Ovary (tissue), 7 donors: ENCODE measurements at regions not wholly inside any gene's neighbourhood (a gene's known extent, or its start where the extent isn't known, plus 50 kb on each side); places are given as distances from the start of the nearest gene placed in this dataset.

Source experiments
- DNase-seq, 5 donors: peaks; one replicate each; pipeline ENCODE4 v3.0.0-alpha.2; 2019 to 2020
- H3K27ac ChIP-seq, 2 donors: fragments of 200-600 bp; one replicate each; pipeline versions ENCODE4 v1.5.1 to v1.8.0; 2019 to 2022
- H3K27me3 ChIP-seq: fragments of 200-600 bp; one replicate; pipeline ENCODE4 v1.8.0; 2022
- H3K36me3 ChIP-seq: fragments of 200-600 bp; sonication (generic); one replicate; pipeline ENCODE4 v1.5.1; 2019
- H3K4me1 ChIP-seq: one replicate; pipeline ENCODE4 v1.8.1; 2013; ENCODE audit warnings: mild to moderate bottlenecking, moderate library complexity; ENCODE audit not compliant: insufficient read depth
- H3K4me3 ChIP-seq: fragments of 200-600 bp; sonication (generic); one replicate; pipeline ENCODE4 v1.5.1; 2017
- H3K9me3 ChIP-seq, 2 donors: fragments of 200-600 bp in 1 of 2; sonication (generic) in 1 of 2; one replicate each; pipeline versions ENCODE4 v1.5.1 to v1.8.1; 2013 to 2019; ENCODE audit warnings: mild to moderate bottlenecking in 1 of 2, moderate library complexity in 1 of 2
- EP300 ChIP-seq: sonication (generic); formaldehyde crosslinking; IDR thresholded peaks from one replicate; pipeline ENCODE4 v1.6.1; 2017; ENCODE audit warnings: antibody characterized with exemption
- POLR2A ChIP-seq: fragments of 450-650 bp; IDR thresholded peaks from one replicate; pipeline ENCODE4 v1.6.1; 2017; ENCODE audit warnings: antibody characterized with exemption, mild to moderate bottlenecking, moderate library complexity
- whole genome bisulfite sequencing, 3 donors: extraction: QIAGEN DNeasy Blood & Tissue Kit in 1 of 3; methylation state at CpG; one replicate each; pipeline versions ENCODE4 v1.1.5 to v1.1.7; 2013 to 2017; 5-methylcytosine and 5-hydroxymethylcytosine counted together
- intact Hi-C, 4 donors: fragments of 100-400 bp; cut with DNase I; formaldehyde crosslinking; loops; one replicate each; pipeline versions ENCODE4 v1.11.0 to v1.15.1; 2022 to 2023
- TF ChIP-seq, protein P1 (sequence below), 3 donors: fragments of 450-650 bp in 2 of 3; fragments of 200-600 bp in 1 of 3; IDR thresholded peaks; one replicate each; pipeline versions ENCODE4 v1.5.1 to v1.8.0; 2016 to 2022; ENCODE audit warnings: antibody characterized with exemption in 3 of 3, mild to moderate bottlenecking in 1 of 3
- donor health status: DM: no; HTN: no; CAD: no; lungs with moderate emphysema.
- donor health status: DM: no; HTN: no; CAD: no.
- donor health status: Bipolar disorder and iron deficiency.
- donor health status: DM: no; HTN: no; CAD: no.
- donor health status: DM: yes; HTN: yes; CAD: no.

DNA sequence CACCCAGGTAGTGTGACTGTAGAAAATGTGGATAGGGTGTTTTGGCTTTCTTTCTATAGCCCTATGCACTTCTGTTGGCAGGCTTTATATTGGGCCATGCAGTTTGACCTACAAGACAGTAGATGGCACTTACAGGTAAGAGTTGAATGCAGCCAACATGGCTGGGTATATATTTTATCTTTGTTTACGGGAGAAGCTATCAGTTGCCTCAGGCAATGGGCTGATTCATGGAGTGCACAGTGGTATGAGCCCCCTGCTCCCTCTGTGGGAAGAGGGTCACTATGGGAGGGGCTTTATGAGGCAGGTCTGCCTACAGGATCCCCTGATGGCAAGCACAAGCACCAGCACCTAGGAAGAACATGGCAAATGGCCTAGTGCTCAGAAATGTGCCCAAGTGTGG lies 301.2 kb upstream of the CDIN1 start:
- intact Hi-C loops, result no loop called here
- Histone ChIP-seq H3K27me3 (no peaks in the 10 kb centered on the region), H3K36me3 (no peaks in the 10 kb centered on the region), H3K4me3 (no peak overlapping the region), H3K27ac (no peak overlapping the region), H3K4me1 (no peaks in the 10 kb centered on the region), H3K9me3 (no peaks in the 10 kb centered on the region)
- no peak for TF ChIP-seq EP300
- TF ChIP-seq, protein P1, sequence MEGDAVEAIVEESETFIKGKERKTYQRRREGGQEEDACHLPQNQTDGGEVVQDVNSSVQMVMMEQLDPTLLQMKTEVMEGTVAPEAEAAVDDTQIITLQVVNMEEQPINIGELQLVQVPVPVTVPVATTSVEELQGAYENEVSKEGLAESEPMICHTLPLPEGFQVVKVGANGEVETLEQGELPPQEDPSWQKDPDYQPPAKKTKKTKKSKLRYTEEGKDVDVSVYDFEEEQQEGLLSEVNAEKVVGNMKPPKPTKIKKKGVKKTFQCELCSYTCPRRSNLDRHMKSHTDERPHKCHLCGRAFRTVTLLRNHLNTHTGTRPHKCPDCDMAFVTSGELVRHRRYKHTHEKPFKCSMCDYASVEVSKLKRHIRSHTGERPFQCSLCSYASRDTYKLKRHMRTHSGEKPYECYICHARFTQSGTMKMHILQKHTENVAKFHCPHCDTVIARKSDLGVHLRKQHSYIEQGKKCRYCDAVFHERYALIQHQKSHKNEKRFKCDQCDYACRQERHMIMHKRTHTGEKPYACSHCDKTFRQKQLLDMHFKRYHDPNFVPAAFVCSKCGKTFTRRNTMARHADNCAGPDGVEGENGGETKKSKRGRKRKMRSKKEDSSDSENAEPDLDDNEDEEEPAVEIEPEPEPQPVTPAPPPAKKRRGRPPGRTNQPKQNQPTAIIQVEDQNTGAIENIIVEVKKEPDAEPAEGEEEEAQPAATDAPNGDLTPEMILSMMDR (IDR thresholded peaks at IDR 0.05), result no peak
- DNase-seq, result no peak
- WGBS, 3 donors, result 47 to 76% (median 56%) methylated on average over 1 of the region's 1 CpG

DNA sequence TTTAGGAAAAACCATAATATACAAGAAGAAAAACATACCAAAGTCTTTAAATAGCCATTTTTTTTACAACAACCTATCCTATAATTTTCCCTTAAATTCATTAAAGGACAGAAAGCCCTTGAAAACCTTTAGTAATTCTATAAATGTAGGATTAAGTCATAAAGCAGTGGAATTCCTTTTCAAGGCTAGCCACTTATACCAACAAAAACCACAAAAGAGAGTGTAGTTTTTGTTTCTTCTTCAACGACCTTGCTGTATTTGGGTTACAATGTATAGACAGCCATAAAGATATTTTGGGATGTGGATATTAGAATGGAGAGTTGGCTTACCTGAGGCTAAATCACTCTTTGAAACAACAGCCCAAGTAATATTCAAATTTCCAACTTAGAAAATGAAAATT lies 296.6 kb upstream of the CDIN1 start:
- Histone ChIP-seq H3K4me3 (no peak overlapping the region), H3K27ac (no peak overlapping the region), H3K36me3 (no peaks in the 10 kb centered on the region), H3K9me3 (no peaks in the 10 kb centered on the region), H3K4me1 (no peaks in the 10 kb centered on the region), H3K27me3 (no peaks in the 10 kb centered on the region)
- TF ChIP-seq POLR2A, result no peak
- TF ChIP-seq EP300, result no peak
- TF ChIP-seq, protein P1 (IDR thresholded peaks at IDR 0.05), result no peak
- 52 to 67% (median 58%) methylated on average over 1 of the region's 1 CpG for WGBS, 3 donors
- intact Hi-C loops, result no loop called here
- DNase-seq, result no peak

DNA sequence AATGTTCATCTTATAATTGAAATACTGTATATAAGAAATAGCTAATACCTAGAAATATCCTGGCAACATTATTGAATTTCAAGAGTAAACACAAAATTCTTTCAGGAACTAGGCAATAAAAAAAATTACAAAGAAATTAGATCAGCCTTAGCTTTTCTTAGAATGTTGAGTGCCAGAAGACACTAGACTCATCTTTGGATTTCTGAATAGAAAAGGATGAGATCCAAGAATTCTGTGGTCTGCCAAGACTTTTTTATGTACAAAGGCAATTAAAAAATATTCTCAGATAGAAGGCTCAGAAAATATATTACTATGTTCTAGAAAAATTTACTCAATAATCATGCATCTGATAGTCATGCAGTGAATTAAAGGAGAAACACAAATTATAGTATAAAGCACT lies 294.5 kb upstream of the CDIN1 start:
- no peak for DNase-seq
- Histone ChIP-seq H3K36me3 (no peaks in the 10 kb centered on the region), H3K9me3 (no peaks in the 10 kb centered on the region), H3K4me1 (no peaks in the 10 kb centered on the region), H3K27me3 (no peaks in the 10 kb centered on the region), H3K27ac (no peak overlapping the region), H3K4me3 (no peak overlapping the region)
- no peak for TF ChIP-seq EP300
- TF ChIP-seq, protein P1 (IDR thresholded peaks at IDR 0.05), result no peak
- TF ChIP-seq POLR2A, result no peak
- intact Hi-C loops, result no loop called here

DNA sequence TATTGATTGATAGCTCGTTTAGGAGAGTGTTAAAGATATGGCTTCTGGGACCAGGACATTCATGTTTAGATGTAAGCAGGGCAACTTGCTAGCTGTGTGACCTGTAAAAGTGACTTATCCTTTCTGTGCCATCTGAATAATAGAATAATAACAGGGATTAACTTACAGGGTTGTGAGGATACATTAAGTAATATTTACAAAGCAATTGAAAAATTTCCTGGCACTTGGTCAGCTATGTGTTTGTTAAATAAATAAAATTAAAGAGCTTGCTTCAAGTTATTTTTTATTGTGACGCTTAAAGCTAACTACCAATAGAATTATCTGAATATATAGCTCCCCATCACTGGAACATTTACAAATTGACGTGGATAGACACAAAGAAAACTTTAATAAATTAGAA lies 287.9 kb upstream of the CDIN1 start:
- peaks cover 4% of the 10 kb centered on the region for H3K4me1 ChIP-seq
- intact Hi-C loops, result no loop called here
- no peak overlapping the region for H3K27ac ChIP-seq
- DNase-seq, result no peak
- H3K4me3 ChIP-seq, result no peak overlapping the region
- no peaks in the 10 kb centered on the region for H3K27me3 ChIP-seq
- no peaks in the 10 kb centered on the region for H3K36me3 ChIP-seq
- TF ChIP-seq, protein P1 (IDR thresholded peaks at IDR 0.05), result no peak
- TF ChIP-seq POLR2A (no peak), EP300 (no peak)
- H3K9me3 ChIP-seq, result no peaks in the 10 kb centered on the region
- WGBS, 3 donors, result 81 to 91% (median 90%) methylated on average over 3 of the region's 3 CpGs

DNA sequence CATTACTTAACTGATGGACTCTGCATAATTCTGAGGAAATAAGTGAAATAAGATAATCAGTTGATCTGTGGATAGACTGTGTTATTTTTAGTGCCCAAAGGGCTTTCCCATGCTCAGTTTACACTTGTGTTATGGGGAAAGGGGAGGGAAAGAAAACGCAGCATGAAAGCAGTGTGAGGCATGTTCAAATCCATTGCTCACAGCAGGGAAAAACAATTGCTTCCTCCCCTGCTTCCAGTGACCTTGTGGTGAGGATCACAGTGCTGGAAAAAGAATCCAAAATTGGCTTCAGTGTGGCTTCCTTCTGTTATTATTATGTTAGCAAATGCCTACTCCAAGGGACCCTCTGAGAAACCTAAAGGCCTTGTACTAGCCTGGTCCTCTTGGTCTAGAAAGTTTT lies 285.1 kb upstream of the CDIN1 start:
- Histone ChIP-seq H3K27ac (no peak overlapping the region), H3K4me3 (no peak overlapping the region), H3K4me1 (peaks cover 4% of the 10 kb centered on the region), H3K36me3 (no peaks in the 10 kb centered on the region), H3K27me3 (no peaks in the 10 kb centered on the region), H3K9me3 (no peaks in the 10 kb centered on the region)
- 3 to 28% (median 4%) methylated on average over 1 of the region's 1 CpG for WGBS, 3 donors
- TF ChIP-seq EP300, result no peak
- TF ChIP-seq, protein P1 (IDR thresholded peaks at IDR 0.05), result no peak
- no peak for DNase-seq
- intact Hi-C loops, result no loop called here
